ENCODE measurements at regions not wholly inside any gene's neighbourhood (a gene's known extent, or its start where the extent isn't known, plus 50 kb on each side); places are given as distances from the start of the nearest gene placed in this dataset.

DNA sequence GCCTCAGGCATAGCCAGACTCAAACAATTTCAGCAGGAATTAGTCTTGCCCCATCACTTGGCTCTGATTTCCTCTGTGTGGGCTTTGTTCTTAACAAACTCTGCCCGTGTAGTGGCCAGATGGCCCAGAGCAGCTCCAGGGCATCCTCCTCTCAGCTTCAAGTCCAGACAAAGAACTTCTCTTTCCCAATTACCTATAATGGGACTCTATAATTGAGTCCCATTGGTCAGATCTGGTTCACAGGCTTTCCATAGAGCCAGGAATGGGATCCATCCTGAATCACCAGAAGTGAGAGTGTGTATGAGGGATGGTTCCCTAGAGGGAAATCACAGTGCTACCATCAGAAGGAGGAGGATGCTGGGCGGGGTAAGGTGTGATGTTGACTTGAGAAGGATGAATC is 515.8 kb downstream of the KIF4B start:
- no peak for DNase-seq (ENCODE audit: low read depth)
- TF ChIP-seq, protein P1, sequence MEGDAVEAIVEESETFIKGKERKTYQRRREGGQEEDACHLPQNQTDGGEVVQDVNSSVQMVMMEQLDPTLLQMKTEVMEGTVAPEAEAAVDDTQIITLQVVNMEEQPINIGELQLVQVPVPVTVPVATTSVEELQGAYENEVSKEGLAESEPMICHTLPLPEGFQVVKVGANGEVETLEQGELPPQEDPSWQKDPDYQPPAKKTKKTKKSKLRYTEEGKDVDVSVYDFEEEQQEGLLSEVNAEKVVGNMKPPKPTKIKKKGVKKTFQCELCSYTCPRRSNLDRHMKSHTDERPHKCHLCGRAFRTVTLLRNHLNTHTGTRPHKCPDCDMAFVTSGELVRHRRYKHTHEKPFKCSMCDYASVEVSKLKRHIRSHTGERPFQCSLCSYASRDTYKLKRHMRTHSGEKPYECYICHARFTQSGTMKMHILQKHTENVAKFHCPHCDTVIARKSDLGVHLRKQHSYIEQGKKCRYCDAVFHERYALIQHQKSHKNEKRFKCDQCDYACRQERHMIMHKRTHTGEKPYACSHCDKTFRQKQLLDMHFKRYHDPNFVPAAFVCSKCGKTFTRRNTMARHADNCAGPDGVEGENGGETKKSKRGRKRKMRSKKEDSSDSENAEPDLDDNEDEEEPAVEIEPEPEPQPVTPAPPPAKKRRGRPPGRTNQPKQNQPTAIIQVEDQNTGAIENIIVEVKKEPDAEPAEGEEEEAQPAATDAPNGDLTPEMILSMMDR (conservative IDR thresholded peaks at IDR 0.05; ENCODE audit: low read depth, low read length): no peak
- no peak overlapping the region for H3K4me3 ChIP-seq (ENCODE audit: low read depth, low read length)

DNA sequence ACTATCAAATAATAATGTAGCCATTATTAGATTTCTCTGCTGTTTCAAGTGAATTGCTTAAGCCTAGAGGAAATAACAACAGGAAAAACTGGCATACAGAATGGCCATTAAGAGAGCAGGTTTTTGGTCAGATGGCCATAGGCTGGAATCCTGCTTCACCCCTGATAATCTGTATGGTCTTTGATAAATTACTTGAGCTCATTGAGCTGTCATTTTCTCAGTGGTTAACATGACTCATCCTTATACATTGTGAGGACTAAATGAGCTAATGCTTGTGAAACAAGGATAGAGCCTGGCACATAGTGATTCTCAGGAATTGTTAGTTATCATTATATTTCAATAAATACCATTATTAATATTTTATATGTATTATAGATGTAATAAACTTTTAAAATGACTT is 516.5 kb downstream of the KIF4B start:
- TF ChIP-seq, protein P1 (conservative IDR thresholded peaks at IDR 0.05; ENCODE audit: low read depth, low read length): no peak
- peak; percentile 33 for DNase-seq (ENCODE audit: low read depth)
- H3K4me3 ChIP-seq (ENCODE audit: low read depth, low read length): no peak overlapping the region

DNA sequence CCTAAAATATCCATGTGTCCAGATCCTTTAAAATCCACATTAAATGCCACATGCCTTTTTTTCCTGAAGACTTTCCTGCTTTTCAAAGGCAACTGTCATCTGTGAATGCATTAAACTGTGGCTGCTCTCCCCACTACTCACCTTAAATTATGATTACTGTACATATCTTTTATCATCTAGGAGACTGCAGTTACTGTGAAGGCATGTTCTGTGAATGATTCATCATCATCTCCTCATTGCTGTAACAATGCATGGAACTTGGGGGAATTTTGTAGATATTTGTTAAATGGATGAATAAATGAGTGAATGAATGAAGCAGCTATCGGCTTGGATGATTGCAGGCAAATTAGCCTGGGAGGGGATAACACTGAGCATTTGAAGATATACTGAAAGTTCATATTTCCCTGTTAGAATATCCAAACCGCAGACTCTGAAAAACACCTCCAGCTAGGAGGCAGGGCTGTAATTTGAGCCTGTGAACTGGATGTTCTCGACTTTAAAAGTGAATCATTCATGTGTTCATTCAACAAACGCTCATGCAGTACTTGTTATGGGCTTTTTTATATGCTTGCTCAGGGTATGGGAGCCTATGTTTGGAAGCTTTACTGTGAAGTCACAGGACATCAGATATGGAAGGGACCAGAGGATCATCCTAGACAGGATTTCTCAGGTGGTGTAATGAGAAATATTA is 519.2 kb downstream of the KIF4B start:
- H3K4me3 ChIP-seq (ENCODE audit: low read depth, low read length): no peak overlapping the region
- no peak for DNase-seq (ENCODE audit: low read depth)
- TF ChIP-seq, protein P1 (conservative IDR thresholded peaks at IDR 0.05; ENCODE audit: low read depth, low read length): no peak

DNA sequence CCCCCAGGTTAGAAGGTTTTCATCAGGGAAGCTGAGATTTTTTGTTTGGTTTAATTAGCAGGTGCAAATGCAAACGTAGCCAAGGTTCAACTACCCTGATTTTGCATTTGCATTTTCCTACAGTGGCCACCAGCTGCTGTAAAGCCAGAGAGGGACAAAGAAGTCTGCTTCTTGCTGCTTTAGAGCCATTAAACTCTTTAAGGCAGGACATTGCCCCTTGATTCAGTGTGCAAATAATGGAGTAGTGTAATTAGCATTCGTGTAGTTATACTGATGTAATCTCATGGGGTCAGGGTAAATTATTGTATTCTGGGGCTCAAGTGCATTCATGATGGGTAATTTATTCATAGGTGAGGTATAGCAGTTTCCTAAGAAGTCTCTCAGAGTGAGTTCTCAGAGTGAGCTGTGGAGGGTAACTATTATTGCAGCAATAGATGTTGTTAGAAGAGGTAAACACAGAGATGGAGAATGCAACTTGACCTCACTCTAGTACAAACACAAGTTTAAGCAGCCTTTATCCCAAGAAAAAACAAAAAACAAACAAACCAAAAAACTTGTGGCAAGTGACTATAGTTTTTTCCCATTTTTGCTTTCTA is 526.5 kb downstream of the KIF4B start:
- DNase-seq (ENCODE audit: low read depth): no peak
- no peak overlapping the region for H3K4me3 ChIP-seq (ENCODE audit: low read depth, low read length)
- TF ChIP-seq, protein P1 (conservative IDR thresholded peaks at IDR 0.05; ENCODE audit: low read depth, low read length): no peak

DNA sequence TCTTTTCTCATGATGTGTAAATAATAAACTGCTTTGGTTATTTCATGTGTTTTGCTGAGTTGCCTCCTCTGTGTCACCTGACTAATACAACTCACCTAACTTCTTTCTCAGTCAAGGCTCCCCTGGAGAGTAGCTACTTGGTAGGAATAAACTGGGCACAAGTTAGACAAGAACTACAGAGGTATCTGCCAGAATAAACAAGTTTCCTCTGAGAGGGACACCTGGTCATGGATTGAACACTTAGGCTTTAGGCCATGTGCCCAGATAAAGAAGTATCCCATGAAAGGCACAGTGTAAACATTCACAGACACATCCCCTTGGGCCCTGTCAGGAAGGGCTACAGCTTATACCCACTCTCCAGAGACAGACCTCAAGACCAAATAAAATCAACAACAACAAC is 532.5 kb downstream of the KIF4B start:
- no peak overlapping the region for H3K4me3 ChIP-seq (ENCODE audit: low read depth, low read length)
- TF ChIP-seq, protein P1 (conservative IDR thresholded peaks at IDR 0.05; ENCODE audit: low read depth, low read length): no peak

DNA sequence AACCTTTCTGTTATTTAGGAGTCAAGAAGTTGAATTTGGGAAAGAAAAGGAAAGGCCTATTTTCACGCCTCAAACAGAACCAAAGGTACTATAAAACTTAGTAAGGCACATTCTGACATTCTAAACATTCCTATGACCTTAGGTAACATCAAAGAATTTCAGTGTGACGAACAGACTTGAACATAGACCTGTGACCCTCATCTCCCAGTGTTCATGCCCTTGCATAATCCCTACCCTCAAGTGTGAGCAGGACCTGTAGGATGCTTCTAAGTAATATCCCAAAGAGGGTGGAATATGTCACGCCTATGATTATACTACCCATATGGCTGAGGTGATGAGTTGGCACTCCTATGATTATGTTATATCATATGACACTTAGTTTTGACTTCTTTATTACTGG is 540.9 kb downstream of the KIF4B start:
- no peak for DNase-seq (ENCODE audit: low read depth)
- TF ChIP-seq, protein P1 (conservative IDR thresholded peaks at IDR 0.05; ENCODE audit: low read depth, low read length): no peak
- no peak overlapping the region for H3K4me3 ChIP-seq (ENCODE audit: low read depth, low read length)

More for the DNA sequence above, 532.5 kb downstream of the KIF4B start:
- no peak for DNase-seq (ENCODE audit: low read depth)

DNA sequence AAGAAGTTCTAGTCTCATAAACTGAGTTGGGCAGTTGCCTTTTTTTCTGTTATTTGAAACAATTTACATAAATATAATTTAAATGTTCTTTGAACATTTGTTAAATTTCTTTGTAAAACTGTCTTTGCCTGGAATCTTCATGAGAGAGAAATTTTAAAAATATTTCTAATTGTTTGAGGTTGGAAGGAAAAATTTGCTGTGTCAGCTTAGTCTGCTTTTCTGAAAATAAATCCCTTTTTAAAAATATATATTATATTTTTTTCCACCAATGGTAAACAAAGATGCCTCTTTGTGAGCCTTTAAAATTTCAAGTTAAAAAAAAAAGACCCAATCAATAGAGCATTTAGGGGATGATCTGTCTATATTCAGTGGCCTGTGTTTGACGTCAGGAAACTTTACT is 542.7 kb downstream of the KIF4B start:
- no peak overlapping the region for H3K4me3 ChIP-seq (ENCODE audit: low read depth, low read length)
- no peak for DNase-seq (ENCODE audit: low read depth)
- TF ChIP-seq, protein P1 (conservative IDR thresholded peaks at IDR 0.05; ENCODE audit: low read depth, low read length): no peak
